Fibroblast of skin of right quadriceps (primary cell): ENCODE measurements at regions not wholly inside any gene's neighbourhood (a gene's known extent, or its start where the extent isn't known, plus 50 kb on each side); places are given as distances from the start of the nearest gene placed in this dataset.

Experiments used
- DNase-seq: peaks from one replicate; pipeline ENCODE4 v3.0.0-alpha.2; 2013

DNA sequence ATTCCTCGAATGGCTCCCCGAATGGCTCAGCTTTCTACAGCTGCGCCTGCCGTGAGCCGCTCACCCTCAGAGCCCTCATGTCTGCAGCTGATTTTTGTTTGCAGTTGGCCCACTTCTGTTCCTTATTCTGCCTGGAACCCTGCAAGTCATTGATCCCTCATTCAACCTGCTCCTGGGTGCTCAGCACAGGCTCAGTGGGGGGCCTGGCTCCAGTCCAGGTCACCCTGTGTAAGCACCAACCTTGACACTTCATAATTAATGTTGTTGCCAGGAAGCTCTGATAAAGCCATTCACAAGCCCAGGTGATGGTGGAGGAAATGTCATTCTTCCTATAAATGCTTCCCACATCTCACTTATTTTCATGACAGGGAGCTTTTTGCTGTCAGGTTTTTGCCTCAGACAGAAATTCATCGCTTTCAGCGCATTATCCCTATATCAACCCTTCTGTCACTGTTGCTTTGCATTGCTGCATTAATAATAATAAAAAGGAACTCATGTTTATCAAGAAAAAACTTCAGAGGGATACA is 85.7 kb downstream of the F11 start:
- DNase-seq = no peak

DNA sequence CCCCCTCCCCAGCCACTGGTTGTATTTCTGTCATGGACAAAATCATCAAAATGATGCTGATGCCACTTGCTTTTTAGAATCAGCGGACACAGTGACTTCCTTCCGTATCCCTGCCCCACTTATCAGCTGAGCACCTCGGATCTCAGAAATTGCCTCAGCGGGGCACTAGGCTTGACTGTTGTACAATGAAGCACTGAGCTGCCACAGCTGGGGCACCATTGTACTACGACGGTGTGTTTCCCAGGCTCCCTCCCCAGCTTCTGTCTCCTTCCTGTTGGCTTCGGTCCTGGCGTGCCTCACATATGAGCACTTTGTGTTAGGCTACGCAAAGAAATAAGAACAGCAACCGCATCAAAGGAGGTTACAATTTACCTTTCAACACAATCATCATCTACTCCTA is 82.4 kb downstream of the F11 start:
- no peak for DNase-seq

DNA sequence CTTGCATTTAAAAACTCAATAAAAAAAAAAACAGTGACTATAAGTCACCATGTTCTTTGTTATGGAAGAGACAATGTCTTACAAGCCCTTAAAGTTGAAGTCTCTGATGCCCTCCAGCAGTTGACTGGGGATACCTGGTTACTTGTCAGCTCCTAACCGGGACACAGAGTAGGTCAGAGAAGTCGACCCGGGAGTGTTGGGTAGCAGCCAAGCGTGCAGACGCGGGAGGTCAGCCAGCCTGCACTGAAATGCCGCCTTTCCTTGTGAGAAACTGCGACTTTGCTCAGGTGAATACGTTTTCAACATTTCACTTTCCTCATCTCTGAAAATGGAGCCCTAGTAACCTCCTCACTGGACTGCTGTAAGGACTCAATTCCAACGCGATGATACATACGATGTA is 81.8 kb downstream of the F11 start:
- DNase-seq = no peak

DNA sequence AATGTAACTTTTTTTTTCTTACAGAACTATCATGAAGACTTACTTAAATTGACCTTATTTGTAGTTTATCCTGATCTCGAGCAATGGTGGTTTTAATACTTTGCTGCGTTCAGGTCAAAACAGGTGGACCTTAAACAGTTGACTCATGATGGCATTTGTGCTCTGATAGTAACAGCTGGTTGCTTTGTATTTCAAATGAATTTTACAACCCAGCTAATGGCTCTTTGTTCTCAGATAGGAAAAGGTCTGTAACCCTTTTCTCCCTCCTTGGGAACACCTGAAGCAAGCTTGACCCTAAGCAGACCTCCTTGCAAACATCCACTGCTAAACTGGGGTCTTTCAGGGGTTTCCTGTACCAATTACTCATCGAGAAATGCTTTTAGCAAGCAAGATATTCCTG is 79.2 kb downstream of the F11 start:
- no peak for DNase-seq

DNA sequence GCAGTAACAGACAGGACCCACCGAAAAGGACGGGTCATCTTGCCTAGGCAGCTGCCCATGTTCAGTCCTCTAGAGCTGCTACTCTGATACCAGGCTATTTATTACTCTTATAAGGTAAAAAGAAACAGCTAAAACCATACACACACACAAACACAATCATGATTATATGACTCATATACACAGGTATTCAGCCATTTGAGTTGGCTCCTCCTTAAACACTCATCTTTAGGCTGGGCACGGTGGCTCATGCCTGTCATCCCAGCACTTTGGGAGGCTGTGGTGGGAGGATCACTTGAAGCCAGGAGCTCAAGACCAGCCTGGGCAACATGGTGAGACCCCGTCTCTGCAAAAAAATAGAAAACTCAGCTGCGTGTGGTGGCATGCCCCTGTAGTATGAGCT is 76.6 kb downstream of the F11 start:
- DNase-seq = no peak

DNA sequence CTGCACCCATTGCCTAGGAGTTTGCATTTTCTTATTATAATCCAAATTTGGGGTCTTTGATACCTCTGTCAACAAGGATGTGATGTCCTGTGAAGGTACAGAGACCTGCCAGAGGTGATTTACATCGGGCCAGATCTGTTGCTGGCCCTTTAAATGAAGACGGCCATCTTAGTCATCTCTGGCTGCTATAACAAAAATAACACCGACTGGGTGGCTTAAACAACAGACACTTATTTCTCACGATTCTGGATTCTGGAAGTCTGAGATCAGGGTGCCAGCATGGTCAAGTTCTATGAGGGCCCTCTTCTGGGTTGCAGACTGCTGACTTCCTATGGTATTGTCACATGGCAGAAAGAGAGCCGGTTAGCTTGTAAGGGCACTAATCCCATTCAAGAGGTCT is 75.7 kb downstream of the F11 start:
- no peak for DNase-seq
